ENCODE measurements at regions not wholly inside any gene's neighbourhood (a gene's known extent, or its start where the extent isn't known, plus 50 kb on each side); places are given as distances from the start of the nearest gene placed in this dataset.

GRCh38 chrX:38882894-38883626 lies 81.8 kb downstream of the MID1IP1 start:
- DNase-seq: no peak
- intact Hi-C loops (cut with DNase I): no loop called here

GRCh38 chrX:38886112-38886511 lies 84.9 kb downstream of the MID1IP1 start:
- no peak for DNase-seq
- intact Hi-C loops (cut with DNase I): no loop called here

- no peak for DNase-seq
- intact Hi-C loops (cut with DNase I): no loop called here
Measured at GRCh38 chrX:38887222-38887621, 86.0 kb downstream of the MID1IP1 start.

GRCh38 chrX:38890326-38890725 lies 89.1 kb downstream of the MID1IP1 start:
- no peak for DNase-seq
- intact Hi-C loops (cut with DNase I): no loop called here

- intact Hi-C loops (cut with DNase I): no loop called here
- DNase-seq: no peak
Measured at GRCh38 chrX:38890963-38891362, 89.7 kb downstream of the MID1IP1 start.

GRCh38 chrX:38891641-38892413 lies 90.6 kb downstream of the MID1IP1 start:
- DNase-seq: no peak
- intact Hi-C loops (cut with DNase I): no loop called here

- DNase-seq: no peak
- intact Hi-C loops (cut with DNase I): no loop called here
Measured at GRCh38 chrX:38893441-38893840, 92.2 kb downstream of the MID1IP1 start.

GRCh38 chrX:38895775-38896174 lies 94.5 kb downstream of the MID1IP1 start:
- DNase-seq: no peak
- intact Hi-C loops (cut with DNase I): no loop called here

- intact Hi-C loops (cut with DNase I): no loop called here
- DNase-seq: no peak
Measured at GRCh38 chrX:38896724-38897298, 95.6 kb downstream of the MID1IP1 start.

- no peak for DNase-seq
- intact Hi-C loops (cut with DNase I): no loop called here
Measured at GRCh38 chrX:38898261-38898660, 97.0 kb downstream of the MID1IP1 start.

- intact Hi-C loops (cut with DNase I): no loop called here
- DNase-seq: no peak
Measured at GRCh38 chrX:38899650-38900049, 98.4 kb downstream of the MID1IP1 start.

GRCh38 chrX:38900719-38901118 lies 99.5 kb downstream of the MID1IP1 start:
- no peak for DNase-seq

GRCh38 chrX:38902972-38903492 lies 101.8 kb downstream of the MID1IP1 start:
- intact Hi-C loops (cut with DNase I): no loop called here
- no peak for DNase-seq

More at GRCh38 chrX:38900719-38901118, 99.5 kb downstream of the MID1IP1 start:
- intact Hi-C loops (cut with DNase I): no loop called here

GRCh38 chrX:38916801-38917200 lies 115.5 kb downstream of the MID1IP1 start:
- DNase-seq: no peak
- intact Hi-C loops (cut with DNase I): no loop called here

- DNase-seq: no peak
- intact Hi-C loops (cut with DNase I): no loop called here
Measured at GRCh38 chrX:38917954-38918353, 116.7 kb downstream of the MID1IP1 start.

- intact Hi-C loops (cut with DNase I): no loop called here
- no peak for DNase-seq
Measured at GRCh38 chrX:38919202-38919601, 117.9 kb downstream of the MID1IP1 start.

GRCh38 chrX:38919853-38920528 lies 118.7 kb downstream of the MID1IP1 start:
- no peak for DNase-seq
- intact Hi-C loops (cut with DNase I): no loop called here

GRCh38 chrX:38923451-38923969 lies 122.3 kb downstream of the MID1IP1 start:
- DNase-seq: no peak

GRCh38 chrX:38927592-38927991 lies 126.3 kb downstream of the MID1IP1 start:
- intact Hi-C loops (cut with DNase I): no loop called here
- DNase-seq: no peak

More at GRCh38 chrX:38923451-38923969, 122.3 kb downstream of the MID1IP1 start:
- intact Hi-C loops (cut with DNase I): no loop called here

All from head of caudate nucleus (tissue), 42 donors.